EL (cell line): ENCODE measurements at regions not wholly inside any gene's neighbourhood (a gene's known extent, or its start where the extent isn't known, plus 50 kb on each side); places are given as distances from the start of the nearest gene placed in this dataset.

Experiments
- DNase-seq: peaks from one replicate; pipeline ENCODE4 v3.0.0-alpha.2; 2016

GRCh38 chr15:92305343-92305742 is 88.3 kb upstream of the ST8SIA2 start:
- no peak for DNase-seq

- DNase-seq: peak; percentile 1
Observed at GRCh38 chr15:92306663-92307062, 87.0 kb upstream of the ST8SIA2 start.

DNA sequence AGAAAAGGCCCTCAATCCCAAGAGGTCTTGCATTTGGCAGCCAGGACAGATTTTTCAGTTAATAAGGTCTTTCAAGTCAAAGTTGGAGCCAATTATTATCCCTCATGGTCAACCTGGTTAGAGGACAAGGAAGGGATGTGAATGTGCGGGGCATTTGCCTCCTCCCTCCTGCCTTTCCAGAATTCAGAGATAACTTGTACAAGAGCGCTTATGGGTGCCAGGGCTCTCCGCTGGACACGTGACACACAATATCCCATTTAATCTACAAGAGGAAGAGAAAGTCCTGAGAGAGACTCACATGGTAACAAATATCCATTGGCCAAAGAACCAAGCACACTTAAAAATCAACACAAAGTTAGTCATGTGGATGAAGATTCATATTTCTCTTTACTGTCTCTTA is 78.5 kb upstream of the ST8SIA2 start:
- no peak for DNase-seq

DNA sequence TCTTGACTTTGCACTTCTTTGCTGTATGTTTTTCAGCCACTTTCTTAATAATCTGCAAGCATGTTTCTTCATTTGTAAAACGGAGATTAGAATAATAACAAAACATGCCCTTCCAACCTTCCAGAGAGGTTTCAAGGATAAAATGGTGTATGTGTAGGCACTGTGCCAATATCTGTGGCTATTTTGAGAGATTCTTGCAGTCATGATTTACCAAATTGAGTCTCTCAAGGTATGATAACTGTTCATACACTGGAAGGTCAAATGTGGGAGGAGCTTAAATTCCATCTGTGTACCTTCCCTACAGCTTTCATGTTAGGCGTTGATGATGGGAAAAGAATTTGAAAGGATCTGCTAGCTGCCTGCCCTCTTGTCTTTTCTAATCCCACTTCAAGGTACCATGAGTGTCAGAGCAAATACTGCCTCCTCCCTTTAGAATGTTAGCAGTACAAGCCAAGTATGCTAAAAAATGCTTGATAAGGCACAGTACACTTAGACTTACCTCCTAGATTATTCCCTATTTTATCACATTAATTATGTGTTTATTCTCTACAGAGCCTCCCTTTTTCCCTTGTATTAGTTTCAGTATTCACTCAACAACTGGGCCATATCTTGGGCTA is 78.0 kb upstream of the ST8SIA2 start:
- DNase-seq: no peak

DNA sequence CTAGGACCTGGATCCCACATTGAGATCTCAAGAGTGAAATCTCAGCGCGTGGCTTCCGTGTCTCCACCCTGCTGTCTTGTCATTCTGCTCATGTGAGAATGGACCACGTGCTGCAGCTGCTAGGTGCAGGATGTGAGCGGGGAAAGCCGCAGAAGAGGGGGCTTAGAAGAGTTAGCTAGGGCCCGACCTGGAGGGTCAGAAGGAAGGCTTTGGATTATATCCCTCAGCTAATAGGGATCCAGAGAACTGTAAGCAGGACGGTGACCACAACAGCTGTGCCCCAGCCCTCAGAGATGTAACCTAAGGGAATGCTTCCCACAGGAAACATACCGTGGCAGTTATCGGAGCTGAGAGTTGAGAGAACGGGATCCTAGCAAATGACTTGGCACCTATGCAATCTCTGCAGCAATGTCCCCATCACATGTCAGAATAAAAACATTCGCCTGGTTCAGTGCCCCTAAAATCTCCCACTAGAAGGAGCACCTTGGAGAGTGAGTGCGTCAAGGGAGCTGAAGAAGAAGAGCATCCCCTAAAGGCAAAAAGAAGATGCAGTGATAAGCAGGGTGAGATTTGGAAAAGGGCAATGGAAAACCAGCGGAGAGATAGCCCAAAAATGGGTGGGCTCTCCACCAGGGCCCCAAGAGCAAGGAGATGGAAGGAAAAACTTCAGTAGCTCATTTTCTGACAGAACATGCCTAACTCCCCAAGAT is 76.9 kb upstream of the ST8SIA2 start:
- DNase-seq: no peak

GRCh38 chr15:92320012-92320699 is 73.5 kb upstream of the ST8SIA2 start:
- no peak for DNase-seq

- DNase-seq: no peak
Observed at GRCh38 chr15:92322566-92323355, 70.9 kb upstream of the ST8SIA2 start.

- DNase-seq: no peak
Observed at GRCh38 chr15:92323525-92323924, 70.2 kb upstream of the ST8SIA2 start.

DNA sequence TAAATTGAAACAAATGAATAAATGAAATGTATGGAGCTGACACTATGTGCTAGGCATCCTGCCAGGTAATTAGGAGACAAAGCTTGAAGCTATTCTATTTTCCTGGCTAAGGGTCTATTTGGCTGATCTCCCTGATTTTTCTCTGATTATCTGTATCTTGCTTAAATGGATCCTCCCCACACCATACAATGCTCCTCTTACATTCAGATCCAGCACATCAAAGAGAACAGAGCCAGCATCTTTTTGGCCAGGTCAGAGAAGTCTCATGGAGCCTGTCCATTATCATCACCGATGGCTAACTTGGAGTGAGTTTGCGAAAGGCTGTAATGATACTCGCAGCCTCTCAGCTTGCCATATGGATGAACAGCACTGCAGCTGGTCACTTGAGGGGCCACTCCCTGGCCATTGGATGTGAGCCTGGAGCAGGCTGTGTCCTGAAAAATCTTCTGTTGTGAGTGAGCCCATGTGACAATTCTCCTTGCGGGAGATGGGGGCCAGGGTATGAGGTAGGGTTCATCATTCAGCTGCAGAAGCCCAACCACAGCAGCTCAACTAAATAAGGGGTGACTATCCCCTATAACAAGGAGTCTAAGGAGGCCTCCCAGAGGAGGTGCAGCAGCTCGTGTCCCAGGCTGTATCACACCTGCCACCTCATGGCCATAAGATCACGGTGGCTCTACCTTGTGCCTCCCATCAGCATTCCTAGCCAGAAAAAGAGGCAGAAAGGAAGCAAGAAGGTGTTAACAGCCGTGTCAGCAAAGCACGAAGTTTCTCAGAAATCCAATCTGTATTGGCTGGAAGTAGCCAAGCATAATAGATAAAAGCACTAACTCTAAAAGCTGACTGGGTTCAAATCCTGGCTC is 69.3 kb upstream of the ST8SIA2 start:
- no peak for DNase-seq

- no peak for DNase-seq
Observed at GRCh38 chr15:92326236-92326635, 67.4 kb upstream of the ST8SIA2 start.

- DNase-seq: no peak
Observed at GRCh38 chr15:92327033-92327432, 66.6 kb upstream of the ST8SIA2 start.

GRCh38 chr15:92328207-92328606 is 65.5 kb upstream of the ST8SIA2 start:
- DNase-seq: no peak

DNA sequence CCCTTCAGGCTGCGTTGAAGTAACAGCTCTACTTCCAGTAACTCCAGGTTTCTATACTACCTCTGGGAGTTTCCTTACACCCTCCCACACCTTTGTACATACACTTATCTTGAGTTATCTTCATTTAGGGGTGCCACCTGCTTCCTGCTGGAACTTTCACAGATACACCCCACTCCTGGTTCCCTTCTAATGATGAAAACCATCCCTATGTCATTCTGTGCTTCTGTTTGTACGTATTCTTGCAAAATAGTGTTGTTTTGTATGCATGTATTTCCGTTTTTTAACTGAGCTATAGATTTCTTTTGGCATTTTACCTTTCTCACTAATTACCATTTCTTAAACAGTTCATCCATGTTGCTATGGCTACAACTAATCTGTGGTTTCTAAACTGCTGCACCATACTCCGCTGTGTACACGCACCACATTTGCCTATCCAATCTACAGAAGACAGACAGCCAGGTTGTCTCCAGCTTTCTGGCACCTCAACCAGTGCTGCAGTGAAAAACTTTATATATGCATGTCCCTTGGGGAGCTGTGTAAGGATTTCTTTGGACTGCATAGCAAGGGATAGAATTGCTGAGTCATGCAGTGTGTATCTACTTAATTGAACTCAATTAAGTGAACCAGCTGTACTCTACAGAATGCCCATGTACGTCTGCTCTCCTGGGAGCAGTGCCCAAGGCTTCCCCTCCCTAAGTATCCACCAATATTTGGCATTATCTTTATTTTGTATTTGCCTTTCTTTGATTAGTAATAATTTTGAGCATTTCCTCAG is 61.4 kb upstream of the ST8SIA2 start:
- DNase-seq: no peak

GRCh38 chr15:92333709-92334108 is 60.0 kb upstream of the ST8SIA2 start:
- DNase-seq: no peak

DNA sequence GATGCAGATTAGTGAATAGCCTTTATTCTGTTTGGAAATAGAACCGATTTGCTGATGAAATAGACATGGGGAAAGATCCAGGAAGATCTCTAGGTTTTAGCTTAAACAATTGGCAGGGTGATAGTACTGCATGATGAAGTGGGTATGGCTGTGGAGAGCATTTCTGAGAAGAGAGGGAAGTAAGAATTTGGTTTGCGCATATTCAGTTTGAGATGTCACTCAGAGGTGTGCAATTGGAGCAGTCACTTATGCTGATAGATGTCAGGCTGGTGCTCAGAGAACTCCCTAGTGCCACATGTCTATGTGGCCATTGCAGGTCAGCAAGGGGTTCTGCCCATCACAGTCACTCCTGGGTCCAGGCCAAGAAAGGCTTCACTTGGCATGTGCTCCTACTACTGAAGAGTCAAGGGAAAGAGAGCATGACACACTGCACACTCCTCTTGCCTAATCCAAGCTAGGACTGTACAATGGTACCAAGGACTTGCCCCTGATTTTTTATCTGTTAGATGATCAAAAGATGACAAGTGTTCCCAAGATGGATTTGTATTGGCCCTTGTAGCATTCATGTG is 57.2 kb upstream of the ST8SIA2 start:
- DNase-seq: no peak

- no peak for DNase-seq
Observed at GRCh38 chr15:92339361-92339760, 54.3 kb upstream of the ST8SIA2 start.
